ENCODE measurements at regions not wholly inside any gene's neighbourhood (a gene's known extent, or its start where the extent isn't known, plus 50 kb on each side); places are given as distances from the start of the nearest gene placed in this dataset.

GRCh38 chr21:31554511-31555022 is 104.9 kb upstream of the SOD1 start (continued):
- peak; percentile 66 for TF ChIP-seq SKIL (IDR thresholded peaks at IDR 0.05; ENCODE audit: low read depth, poor library complexity, severe bottlenecking)
- peak; percentile 65; the same call in 1 of the 2 replicates for TF ChIP-seq NBN (IDR thresholded peaks at IDR 0.05)
- TF ChIP-seq IRF4 (IDR thresholded peaks at IDR 0.05; ENCODE audit: low read depth, low read length), result peak; percentile 46; the same call in 1 of the 2 replicates
- no peak for TF ChIP-seq ZZZ3 (IDR thresholded peaks at IDR 0.05; ENCODE audit: control insufficient read depth, insufficient read length, low read depth)
- peak; percentile 89 for TF ChIP-seq DPF2 (IDR thresholded peaks at IDR 0.05)
- TF ChIP-seq TBL1XR1 (IDR thresholded peaks at IDR 0.05; ENCODE audit: low read depth, low read length), result no peak
- TF ChIP-seq PAX5 (IDR thresholded peaks at IDR 0.05; ENCODE audit: borderline replicate concordance, low read depth, low read length), result peak; percentile 54; the same call in 1 of the 2 replicates
- TF ChIP-seq NRF1 (conservative IDR thresholded peaks at IDR 0.05; ENCODE audit: low read depth, low read length), result no peak
- TF ChIP-seq BCL11A (IDR thresholded peaks at IDR 0.05; ENCODE audit: low read depth, low read length), result peak; percentile 89; the same call in 1 of the 2 replicates
- no peak for TF ChIP-seq ZSCAN29 (IDR thresholded peaks at IDR 0.05)
- TF ChIP-seq ETV6 (conservative IDR thresholded peaks at IDR 0.05 in 1 of 2, IDR thresholded peaks at IDR 0.05 in 1 of 2; ENCODE audit: borderline replicate concordance in 1 of 2, low read depth in 1 of 2), result no peak
- TF ChIP-seq ZNF207 (IDR thresholded peaks at IDR 0.05; ENCODE audit: borderline replicate concordance), result 0 out of 2 replicates have a peak, but pooled peaks have one; percentile 11
- no peak for TF ChIP-seq ZBTB11 (CRISPR knock-in tag; IDR thresholded peaks at IDR 0.05)
- peak; percentile 10; the same call in 1 of the 2 replicates for TF ChIP-seq JUND (IDR thresholded peaks at IDR 0.05; ENCODE audit: low read depth, low read length)
- no peak for TF ChIP-seq NR2F1 (conservative IDR thresholded peaks at IDR 0.05)
- TF ChIP-seq YBX1 (IDR thresholded peaks at IDR 0.05), result no peak
- no peak for TF ChIP-seq ZNF24 (IDR thresholded peaks at IDR 0.05)
- no peak for TF ChIP-seq SMAD5 (IDR thresholded peaks at IDR 0.05; ENCODE audit: low read depth)
- TF ChIP-seq E4F1 (IDR thresholded peaks at IDR 0.05; ENCODE audit: borderline replicate concordance, partially characterized antibody), result no peak
- 0 out of 2 replicates have a peak, but pooled peaks have one; percentile 52 for TF ChIP-seq CHD2 (IDR thresholded peaks at IDR 0.05; ENCODE audit: borderline replicate concordance, low read depth, low read length)
- TF ChIP-seq CREM (IDR thresholded peaks at IDR 0.05; ENCODE audit: low read depth), result no peak
- no peak for TF ChIP-seq RB1 (IDR thresholded peaks at IDR 0.05; ENCODE audit: borderline replicate concordance)
- TF ChIP-seq BRCA1 (IDR thresholded peaks at IDR 0.05; ENCODE audit: low read depth, low read length), result no peak
- peak; percentile 32; the same call in 1 of the 2 replicates for TF ChIP-seq ATF2 (IDR thresholded peaks at IDR 0.05; ENCODE audit: low read length)
